ENCODE measurements at regions not wholly inside any gene's neighbourhood (a gene's known extent, or its start where the extent isn't known, plus 50 kb on each side); places are given as distances from the start of the nearest gene placed in this dataset.

DNA sequence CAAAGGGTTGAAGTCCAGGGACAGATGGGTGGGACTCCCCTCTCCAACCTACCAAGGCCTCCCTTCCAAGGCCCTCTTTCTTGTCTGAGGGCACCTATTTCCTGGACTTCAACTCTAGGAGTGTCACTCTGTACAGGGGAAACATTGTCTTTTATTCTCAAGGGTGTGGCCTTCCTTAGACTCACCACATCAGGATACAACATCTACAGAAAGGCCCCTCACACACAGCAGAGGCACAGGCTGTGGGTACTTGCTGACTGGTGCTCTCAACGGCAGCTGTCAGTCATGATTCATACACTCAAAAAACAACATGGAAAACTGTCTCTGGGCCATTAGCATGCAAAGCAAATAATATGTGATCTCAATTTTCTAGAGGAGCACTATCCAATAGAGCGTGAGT is 78.0 kb downstream of the RCN1 start (continued):
- TF ChIP-seq GABPA (IDR thresholded peaks at IDR 0.05; ENCODE audit: low read depth) (no peak), SMAD5 (IDR thresholded peaks at IDR 0.05; ENCODE audit: low read depth) (no peak), SMARCA5 (IDR thresholded peaks at IDR 0.05) (no peak), WRNIP1 (IDR thresholded peaks at IDR 0.05; ENCODE audit: borderline replicate concordance, low read depth, low read length) (no peak), CBX5 (IDR thresholded peaks at IDR 0.05; ENCODE audit: low read depth) (no peak)
- TF ChIP-seq, protein P1, sequence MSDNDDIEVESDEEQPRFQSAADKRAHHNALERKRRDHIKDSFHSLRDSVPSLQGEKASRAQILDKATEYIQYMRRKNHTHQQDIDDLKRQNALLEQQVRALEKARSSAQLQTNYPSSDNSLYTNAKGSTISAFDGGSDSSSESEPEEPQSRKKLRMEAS (IDR thresholded peaks at IDR 0.05; ENCODE audit: low read depth, low read length) = no peak
- TF ChIP-seq, protein P2, sequence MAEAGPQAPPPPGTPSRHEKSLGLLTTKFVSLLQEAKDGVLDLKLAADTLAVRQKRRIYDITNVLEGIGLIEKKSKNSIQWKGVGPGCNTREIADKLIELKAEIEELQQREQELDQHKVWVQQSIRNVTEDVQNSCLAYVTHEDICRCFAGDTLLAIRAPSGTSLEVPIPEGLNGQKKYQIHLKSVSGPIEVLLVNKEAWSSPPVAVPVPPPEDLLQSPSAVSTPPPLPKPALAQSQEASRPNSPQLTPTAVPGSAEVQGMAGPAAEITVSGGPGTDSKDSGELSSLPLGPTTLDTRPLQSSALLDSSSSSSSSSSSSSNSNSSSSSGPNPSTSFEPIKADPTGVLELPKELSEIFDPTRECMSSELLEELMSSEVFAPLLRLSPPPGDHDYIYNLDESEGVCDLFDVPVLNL (IDR thresholded peaks at IDR 0.05; ENCODE audit: low read depth, low read length) = no peak
- TF ChIP-seq, protein P3, sequence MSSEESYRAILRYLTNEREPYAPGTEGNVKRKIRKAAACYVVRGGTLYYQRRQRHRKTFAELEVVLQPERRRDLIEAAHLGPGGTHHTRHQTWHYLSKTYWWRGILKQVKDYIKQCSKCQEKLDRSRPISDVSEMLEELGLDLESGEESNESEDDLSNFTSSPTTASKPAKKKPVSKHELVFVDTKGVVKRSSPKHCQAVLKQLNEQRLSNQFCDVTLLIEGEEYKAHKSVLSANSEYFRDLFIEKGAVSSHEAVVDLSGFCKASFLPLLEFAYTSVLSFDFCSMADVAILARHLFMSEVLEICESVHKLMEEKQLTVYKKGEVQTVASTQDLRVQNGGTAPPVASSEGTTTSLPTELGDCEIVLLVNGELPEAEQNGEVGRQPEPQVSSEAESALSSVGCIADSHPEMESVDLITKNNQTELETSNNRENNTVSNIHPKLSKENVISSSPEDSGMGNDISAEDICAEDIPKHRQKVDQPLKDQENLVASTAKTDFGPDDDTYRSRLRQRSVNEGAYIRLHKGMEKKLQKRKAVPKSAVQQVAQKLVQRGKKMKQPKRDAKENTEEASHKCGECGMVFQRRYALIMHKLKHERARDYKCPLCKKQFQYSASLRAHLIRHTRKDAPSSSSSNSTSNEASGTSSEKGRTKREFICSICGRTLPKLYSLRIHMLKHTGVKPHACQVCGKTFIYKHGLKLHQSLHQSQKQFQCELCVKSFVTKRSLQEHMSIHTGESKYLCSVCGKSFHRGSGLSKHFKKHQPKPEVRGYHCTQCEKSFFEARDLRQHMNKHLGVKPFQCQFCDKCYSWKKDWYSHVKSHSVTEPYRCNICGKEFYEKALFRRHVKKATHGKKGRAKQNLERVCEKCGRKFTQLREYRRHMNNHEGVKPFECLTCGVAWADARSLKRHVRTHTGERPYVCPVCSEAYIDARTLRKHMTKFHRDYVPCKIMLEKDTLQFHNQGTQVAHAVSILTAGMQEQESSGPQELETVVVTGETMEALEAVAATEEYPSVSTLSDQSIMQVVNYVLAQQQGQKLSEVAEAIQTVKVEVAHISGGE (CRISPR knock-in tag; IDR thresholded peaks at IDR 0.05) = no peak

Data from GM12878 (cell line).